Endothelial cell of umbilical vein (primary cell): ENCODE measurements at regions not wholly inside any gene's neighbourhood (a gene's known extent, or its start where the extent isn't known, plus 50 kb on each side); places are given as distances from the start of the nearest gene placed in this dataset.

Experiments used
- CTCF ChIP-seq, 2 donors: IDR thresholded peaks; 1 replicate in 1 of 2; 2 replicates in 1 of 2; pipeline ENCODE4 v1.5.1; 2011; ENCODE audit warnings: low read length in 2 of 2, mild to moderate bottlenecking in 2 of 2, moderate library complexity in 2 of 2, control low read depth in 1 of 2, inconsistent platforms in 1 of 2, low read depth in 1 of 2; ENCODE audit not compliant: insufficient read depth in 1 of 2; ENCODE audit errors: extremely low read depth in 1 of 2
- MAX ChIP-seq: IDR thresholded peaks from 2 replicates; pipeline ENCODE4 v1.6.1; 2011; ENCODE audit not compliant: insufficient read depth, insufficient read length

GRCh38 chr18:78130232-78131195 lies 849.1 kb upstream of the SALL3 start:
- TF ChIP-seq MAX (no peak), CTCF (IDR thresholded peaks at IDR 0.05; ENCODE audit: extremely low read depth in 1 of 2, insufficient read depth in 1 of 2, low read depth in 1 of 2, low read length in 2 of 2) (no peak)
